ENCODE measurements at regions not wholly inside any gene's neighbourhood (a gene's known extent, or its start where the extent isn't known, plus 50 kb on each side); places are given as distances from the start of the nearest gene placed in this dataset.
A peak's percentile ranks its signal among the peaks of the same experiment; 100 is the strongest.
"Not testable (repeated sequence)": the region's sequence is repeated elsewhere in the genome, so short reads cannot be mapped to it uniquely, and the experiment has no call there.

GRCh38 chr12:123049398-123050240, 69.1 kb downstream of the ARL6IP4 start:
- DNase-seq (ENCODE audit: low read depth) = peak; percentile 12
- H3K4me3 ChIP-seq (ENCODE audit: control insufficient read depth, low read depth, low read length) = no peak overlapping the region

GRCh38 chr12:123047892-123048291, 67.4 kb downstream of the ARL6IP4 start:
- H3K4me3 ChIP-seq (ENCODE audit: control insufficient read depth, low read depth, low read length) = not testable (repeated sequence)
- DNase-seq (ENCODE audit: low read depth) = peak; percentile 7

More at GRCh38 chr12:123049398-123050240, 69.1 kb downstream of the ARL6IP4 start:
- no peak for TF ChIP-seq CTCF (conservative IDR thresholded peaks at IDR 0.05; ENCODE audit: control insufficient read depth, insufficient read depth, low read depth, low read length)

- DNase-seq (ENCODE audit: low read depth) = no peak
- no peak overlapping the region for H3K4me3 ChIP-seq (ENCODE audit: control insufficient read depth, low read depth, low read length)
- no peak for TF ChIP-seq CTCF (conservative IDR thresholded peaks at IDR 0.05; ENCODE audit: control insufficient read depth, insufficient read depth, low read depth, low read length)
Observed at GRCh38 chr12:123047289-123047688, 66.8 kb downstream of the ARL6IP4 start.

DNA sequence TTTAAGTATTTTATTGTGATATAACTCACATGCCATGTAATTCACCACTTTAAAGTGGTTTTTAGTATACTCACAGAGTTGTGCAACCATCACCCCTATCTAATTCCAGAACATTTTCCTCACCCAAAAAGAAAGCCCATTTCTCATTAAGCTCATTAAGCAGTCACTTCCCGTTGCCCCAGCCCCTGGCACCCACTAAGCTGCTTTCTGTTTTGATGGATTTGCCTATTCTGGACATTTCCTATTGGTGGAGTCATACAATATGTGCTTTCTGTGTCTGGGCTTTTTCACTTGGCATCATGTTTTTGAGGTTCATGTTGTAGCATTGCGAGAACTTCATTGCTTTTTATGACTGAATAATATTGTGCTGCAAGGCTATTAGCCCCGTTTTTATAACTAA, 66.0 kb downstream of the ARL6IP4 start:
- no peak for TF ChIP-seq CTCF (conservative IDR thresholded peaks at IDR 0.05; ENCODE audit: control insufficient read depth, insufficient read depth, low read depth, low read length)
- DNase-seq (ENCODE audit: low read depth) = no peak
- H3K4me3 ChIP-seq (ENCODE audit: control insufficient read depth, low read depth, low read length) = no peak overlapping the region

GRCh38 chr12:123045678-123046077, 65.2 kb downstream of the ARL6IP4 start:
- no peak for DNase-seq (ENCODE audit: low read depth)
- H3K4me3 ChIP-seq (ENCODE audit: control insufficient read depth, low read depth, low read length) = no peak overlapping the region
- TF ChIP-seq CTCF (conservative IDR thresholded peaks at IDR 0.05; ENCODE audit: control insufficient read depth, insufficient read depth, low read depth, low read length) = no peak

DNA sequence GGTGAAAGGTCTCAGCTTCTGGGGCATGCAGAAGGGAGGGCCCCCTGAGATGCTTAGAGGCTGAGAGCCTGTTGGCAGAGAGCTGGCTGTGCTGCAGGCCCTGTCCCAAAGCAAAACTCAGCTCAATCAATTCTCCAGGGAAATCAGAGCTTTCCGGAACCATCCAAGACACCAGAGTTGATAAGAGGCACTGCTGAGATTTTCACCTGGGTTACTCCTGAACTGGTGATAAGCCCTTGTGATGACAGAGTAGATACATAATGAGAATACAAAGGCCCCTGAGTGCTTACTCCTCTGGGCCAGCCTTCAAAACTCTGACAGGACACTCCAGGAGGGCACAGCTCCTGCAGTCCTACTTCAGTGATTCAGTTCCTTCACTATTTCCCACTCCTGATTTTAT, 63.9 kb downstream of the ARL6IP4 start:
- no peak for DNase-seq (ENCODE audit: low read depth)
- H3K4me3 ChIP-seq (ENCODE audit: control insufficient read depth, low read depth, low read length) = no peak overlapping the region
- no peak for TF ChIP-seq CTCF (conservative IDR thresholded peaks at IDR 0.05; ENCODE audit: control insufficient read depth, insufficient read depth, low read depth, low read length)

DNA sequence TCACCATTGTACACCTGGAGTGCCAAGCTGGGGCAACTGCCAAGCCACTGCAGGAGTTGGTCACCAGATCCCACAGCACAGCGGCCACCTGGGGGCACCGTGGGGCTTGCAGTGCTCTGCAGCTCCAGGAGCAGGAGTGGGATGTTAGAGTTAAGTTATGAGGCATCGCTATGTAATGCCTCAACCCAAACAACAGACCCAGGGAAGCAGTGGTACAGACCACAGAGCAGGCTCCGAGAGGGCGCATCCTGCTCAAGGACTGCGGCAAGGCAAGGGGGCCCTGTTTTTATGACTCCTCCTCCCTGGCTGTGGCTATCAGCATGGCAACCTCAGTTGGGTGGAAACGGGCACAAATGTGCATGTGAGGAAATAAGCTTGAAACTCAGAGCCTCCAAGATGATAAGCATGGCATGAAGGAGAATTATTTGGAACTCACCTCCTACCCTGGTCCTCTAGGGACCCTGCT, 63.1 kb downstream of the ARL6IP4 start:
- DNase-seq (ENCODE audit: low read depth) = peak; percentile 90
- peak; percentile 66 for TF ChIP-seq CTCF (conservative IDR thresholded peaks at IDR 0.05; ENCODE audit: control insufficient read depth, insufficient read depth, low read depth, low read length)
- no peak overlapping the region for H3K4me3 ChIP-seq (ENCODE audit: control insufficient read depth, low read depth, low read length)
